ENCODE measurements at regions not wholly inside any gene's neighbourhood (a gene's known extent, or its start where the extent isn't known, plus 50 kb on each side); places are given as distances from the start of the nearest gene placed in this dataset.

- POLR2A ChIA-PET = no interaction called here
- no peak for TF ChIP-seq CTCF (IDR thresholded peaks at IDR 0.05; ENCODE audit: unreplicated experiment)
- H3K4me3 Mint-ChIP-seq (ENCODE audit: unreplicated experiment) = no peak overlapping the region
- H3K27ac Mint-ChIP-seq (ENCODE audit: low read depth, unreplicated experiment) = no peak overlapping the region
- intact Hi-C loops (cut with micrococcal nuclease) = loop anchor here (1.0 to 5.0 kb wide), 2 partner anchors 205 to 1059 kb away; no protein-coding TSS in a partner anchor
- no TSS peak for BruUV-seq (replicated peaks)
- CTCF ChIA-PET = interaction anchor here (0.6 to 2.8 kb wide), 10 partner anchors 8 to 1929 kb away, joined by 3 to 22 read pairs (median 3); no protein-coding TSS in a partner anchor
- H3K9me3 Mint-ChIP-seq (ENCODE audit: unreplicated experiment) = no peaks in the 10 kb centered on the region
- H3K4me1 Mint-ChIP-seq (ENCODE audit: insufficient read depth, unreplicated experiment) = peaks cover 6% of the 10 kb centered on the region
- DNase-seq (ENCODE audit: unreplicated experiment) = no peak
- no peaks in the 10 kb centered on the region for H3K27me3 Mint-ChIP-seq (ENCODE audit: insufficient read depth, unreplicated experiment)
- H3K36me3 Mint-ChIP-seq (ENCODE audit: insufficient read depth, unreplicated experiment) = no peaks in the 10 kb centered on the region
Measured at GRCh38 chr20:40946451-40946850, 82.2 kb upstream of the TOP1 start.

- no peak overlapping the region for H3K27ac Mint-ChIP-seq (ENCODE audit: low read depth, unreplicated experiment)
- POLR2A ChIA-PET = no interaction called here
- no peaks in the 10 kb centered on the region for H3K36me3 Mint-ChIP-seq (ENCODE audit: insufficient read depth, unreplicated experiment)
- peaks cover 6% of the 10 kb centered on the region for H3K9me3 Mint-ChIP-seq (ENCODE audit: unreplicated experiment)
- BruUV-seq (replicated peaks) = no TSS peak
- H3K27me3 Mint-ChIP-seq (ENCODE audit: insufficient read depth, unreplicated experiment) = no peaks in the 10 kb centered on the region
- CTCF ChIA-PET = interaction anchor here (0.6 to 0.9 kb wide), 3 partner anchors 14 to 1837 kb away, joined by 3 to 4 read pairs (median 3); no protein-coding TSS in a partner anchor
- H3K4me1 Mint-ChIP-seq (ENCODE audit: insufficient read depth, unreplicated experiment) = peaks cover 6% of the 10 kb centered on the region
- no peak for DNase-seq (ENCODE audit: unreplicated experiment)
- intact Hi-C loops (cut with micrococcal nuclease) = loop anchor here (5.0 kb wide), 1 partner anchor 1061 kb away; no protein-coding TSS in a partner anchor
- no peak overlapping the region for H3K4me3 Mint-ChIP-seq (ENCODE audit: unreplicated experiment)
- TF ChIP-seq CTCF (IDR thresholded peaks at IDR 0.05; ENCODE audit: unreplicated experiment) = no peak
Measured at GRCh38 chr20:40948465-40949267, 80.0 kb upstream of the TOP1 start.

- no peaks in the 10 kb centered on the region for H3K36me3 Mint-ChIP-seq (ENCODE audit: insufficient read depth, unreplicated experiment)
- BruUV-seq (replicated peaks) = no TSS peak
- POLR2A ChIA-PET = no interaction called here
- H3K27ac Mint-ChIP-seq (ENCODE audit: low read depth, unreplicated experiment) = no peak overlapping the region
- H3K4me1 Mint-ChIP-seq (ENCODE audit: insufficient read depth, unreplicated experiment) = peaks cover 6% of the 10 kb centered on the region
- CTCF ChIA-PET = interaction anchor here (0.7 to 0.9 kb wide), 3 partner anchors 169 to 1838 kb away, joined by 3 read pairs; no protein-coding TSS in a partner anchor
- H3K4me3 Mint-ChIP-seq (ENCODE audit: unreplicated experiment) = no peak overlapping the region
- H3K9me3 Mint-ChIP-seq (ENCODE audit: unreplicated experiment) = peaks cover 13% of the 10 kb centered on the region
- intact Hi-C loops (cut with micrococcal nuclease) = loop anchor here (5.0 kb wide), 1 partner anchor 1062 kb away; no protein-coding TSS in a partner anchor
- H3K27me3 Mint-ChIP-seq (ENCODE audit: insufficient read depth, unreplicated experiment) = no peaks in the 10 kb centered on the region
- no peak for DNase-seq (ENCODE audit: unreplicated experiment)
- TF ChIP-seq CTCF (IDR thresholded peaks at IDR 0.05; ENCODE audit: unreplicated experiment) = no peak
Measured at GRCh38 chr20:40949346-40949745, 79.3 kb upstream of the TOP1 start.

GRCh38 chr20:40952136-40952535, 76.5 kb upstream of the TOP1 start:
- intact Hi-C loops (cut with micrococcal nuclease) = no loop called here
- no peaks in the 10 kb centered on the region for H3K27me3 Mint-ChIP-seq (ENCODE audit: insufficient read depth, unreplicated experiment)
- H3K4me3 Mint-ChIP-seq (ENCODE audit: unreplicated experiment) = no peak overlapping the region
- no peak for TF ChIP-seq CTCF (IDR thresholded peaks at IDR 0.05; ENCODE audit: unreplicated experiment)
- ChIA-PET POLR2A (no interaction called here), CTCF (interaction anchor here (0.6 to 4.6 kb wide), 4 partner anchors 10 to 1839 kb away, joined by 3 to 44 read pairs (median 6); no protein-coding TSS in a partner anchor)
- BruUV-seq (replicated peaks) = no TSS peak
- DNase-seq (ENCODE audit: unreplicated experiment) = no peak
- no peak overlapping the region for H3K27ac Mint-ChIP-seq (ENCODE audit: low read depth, unreplicated experiment)
- no peaks in the 10 kb centered on the region for H3K36me3 Mint-ChIP-seq (ENCODE audit: insufficient read depth, unreplicated experiment)
- H3K4me1 Mint-ChIP-seq (ENCODE audit: insufficient read depth, unreplicated experiment) = no peaks in the 10 kb centered on the region
- peaks cover 16% of the 10 kb centered on the region for H3K9me3 Mint-ChIP-seq (ENCODE audit: unreplicated experiment)
